KG1 (cell line): ENCODE measurements at regions not wholly inside any gene's neighbourhood (a gene's known extent, or its start where the extent isn't known, plus 50 kb on each side); places are given as distances from the start of the nearest gene placed in this dataset.
A peak's percentile ranks its signal among the peaks of the same experiment; 100 is the strongest.
"Not testable (repeated sequence)": the region's sequence is repeated elsewhere in the genome, so short reads cannot be mapped to it uniquely, and the experiment has no call there.

ENCODE experiments used
- DNase-seq: peaks from one replicate; lab custom pipeline; 2025; lab: John Stamatoyannopoulos, UW

- DNase-seq, result not testable (repeated sequence)
These were observed 402.3 kb upstream of the MIR17HG start for GRCh38 chr13:90945146-90945545.

- not testable (repeated sequence) for DNase-seq
These were observed 401.4 kb upstream of the MIR17HG start for GRCh38 chr13:90946125-90946524.

GRCh38 chr13:90947976-90948375 is 399.5 kb upstream of the MIR17HG start:
- DNase-seq, result no peak

- no peak for DNase-seq
These were observed 397.3 kb upstream of the MIR17HG start for GRCh38 chr13:90950160-90950559.

GRCh38 chr13:90951663-90952062 is 395.8 kb upstream of the MIR17HG start:
- DNase-seq, result no peak

GRCh38 chr13:90952326-90952725 is 395.2 kb upstream of the MIR17HG start:
- DNase-seq, result no peak

- no peak for DNase-seq
These were observed 392.8 kb upstream of the MIR17HG start for GRCh38 chr13:90954605-90955195.

- DNase-seq, result no peak
These were observed 391.5 kb upstream of the MIR17HG start for GRCh38 chr13:90956031-90956430.

GRCh38 chr13:90958866-90959265 is 388.6 kb upstream of the MIR17HG start:
- no peak for DNase-seq

- no peak for DNase-seq
These were observed 379.2 kb upstream of the MIR17HG start for GRCh38 chr13:90968166-90968904.

- DNase-seq, result no peak
These were observed 373.1 kb upstream of the MIR17HG start for GRCh38 chr13:90974249-90974975.

GRCh38 chr13:90979059-90979458 is 368.4 kb upstream of the MIR17HG start:
- DNase-seq, result no peak

GRCh38 chr13:90984756-90985155 is 362.7 kb upstream of the MIR17HG start:
- DNase-seq, result no peak

- no peak for DNase-seq
These were observed 352.5 kb upstream of the MIR17HG start for GRCh38 chr13:90995001-90995400.

- no peak for DNase-seq
These were observed 351.9 kb upstream of the MIR17HG start for GRCh38 chr13:90995614-90996013.

- DNase-seq, result no peak
These were observed 349.5 kb upstream of the MIR17HG start for GRCh38 chr13:90997951-90998350.

GRCh38 chr13:90999401-90999800 is 348.1 kb upstream of the MIR17HG start:
- no peak for DNase-seq

- no peak for DNase-seq
These were observed 346.1 kb upstream of the MIR17HG start for GRCh38 chr13:91001371-91001770.

GRCh38 chr13:91014696-91015095 is 332.8 kb upstream of the MIR17HG start:
- no peak for DNase-seq

GRCh38 chr13:91017031-91017668 is 330.3 kb upstream of the MIR17HG start:
- DNase-seq, result peak; percentile 40

GRCh38 chr13:91017669-91018053 is 329.8 kb upstream of the MIR17HG start:
- no peak for DNase-seq

GRCh38 chr13:91020461-91021034 is 326.9 kb upstream of the MIR17HG start:
- no peak for DNase-seq
